RWPE1 (cell line): ENCODE measurements at regions not wholly inside any gene's neighbourhood (a gene's known extent, or its start where the extent isn't known, plus 50 kb on each side); places are given as distances from the start of the nearest gene placed in this dataset.

Experiments
- CTCF ChIA-PET: fragments of 350-600 bp; sonication (Branson Sonifier 250); formaldehyde crosslinking; extraction: SDS; loops from one replicate; lab custom pipeline; 2021; lab: Yijun Ruan, JAX
- POLR2A ChIA-PET: fragments of 400-600 bp; formaldehyde crosslinking; extraction: SDS; loops from one replicate; lab custom pipeline; 2020; ENCODE audit warnings: antibody characterized with exemption; ENCODE audit not compliant: low non-redundant PET; lab: Yijun Ruan, JAX
- DNase-seq: peaks from one replicate; pipeline ENCODE4 v3.0.0; 2012; ENCODE audit warnings: low spot score
- H3K27ac ChIP-seq: fragments of 450-650 bp; 2 replicates; pipeline ENCODE4 v1.5.1; 2017
- TF ChIP-seq, protein P1 (sequence below): fragments of 450-650 bp; conservative IDR thresholded peaks from 2 replicates; pipeline ENCODE4 v1.5.1; 2017; ENCODE audit warnings: low read depth, mild to moderate bottlenecking

DNA sequence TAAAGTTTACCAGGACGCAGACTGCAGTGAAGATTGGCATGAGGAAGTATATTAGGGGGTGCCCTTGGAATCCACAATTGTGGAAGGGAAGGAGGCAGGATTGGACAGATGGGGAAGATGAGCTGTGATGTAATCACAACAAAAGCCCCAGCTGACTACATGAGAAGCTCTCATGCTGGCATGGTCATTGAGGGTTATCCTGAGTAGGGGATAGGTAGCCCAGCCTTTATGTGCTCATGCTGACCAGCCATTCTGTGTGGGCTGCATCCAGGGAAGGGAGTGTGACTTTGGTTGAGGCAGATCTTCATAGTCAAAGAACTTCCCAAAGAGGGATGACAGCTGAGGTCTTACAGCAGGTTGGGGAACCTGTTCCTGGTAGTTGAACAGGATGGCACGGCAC is 52.0 kb upstream of the RANBP6 start:
- no peak overlapping the region for H3K27ac ChIP-seq
- ChIA-PET CTCF (no interaction called here), POLR2A (no interaction called here)
- TF ChIP-seq, protein P1, sequence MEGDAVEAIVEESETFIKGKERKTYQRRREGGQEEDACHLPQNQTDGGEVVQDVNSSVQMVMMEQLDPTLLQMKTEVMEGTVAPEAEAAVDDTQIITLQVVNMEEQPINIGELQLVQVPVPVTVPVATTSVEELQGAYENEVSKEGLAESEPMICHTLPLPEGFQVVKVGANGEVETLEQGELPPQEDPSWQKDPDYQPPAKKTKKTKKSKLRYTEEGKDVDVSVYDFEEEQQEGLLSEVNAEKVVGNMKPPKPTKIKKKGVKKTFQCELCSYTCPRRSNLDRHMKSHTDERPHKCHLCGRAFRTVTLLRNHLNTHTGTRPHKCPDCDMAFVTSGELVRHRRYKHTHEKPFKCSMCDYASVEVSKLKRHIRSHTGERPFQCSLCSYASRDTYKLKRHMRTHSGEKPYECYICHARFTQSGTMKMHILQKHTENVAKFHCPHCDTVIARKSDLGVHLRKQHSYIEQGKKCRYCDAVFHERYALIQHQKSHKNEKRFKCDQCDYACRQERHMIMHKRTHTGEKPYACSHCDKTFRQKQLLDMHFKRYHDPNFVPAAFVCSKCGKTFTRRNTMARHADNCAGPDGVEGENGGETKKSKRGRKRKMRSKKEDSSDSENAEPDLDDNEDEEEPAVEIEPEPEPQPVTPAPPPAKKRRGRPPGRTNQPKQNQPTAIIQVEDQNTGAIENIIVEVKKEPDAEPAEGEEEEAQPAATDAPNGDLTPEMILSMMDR, result no peak
- DNase-seq, result no peak
